Pancreas (tissue), 10 donors: ENCODE measurements at regions not wholly inside any gene's neighbourhood (a gene's known extent, or its start where the extent isn't known, plus 50 kb on each side); places are given as distances from the start of the nearest gene placed in this dataset.

ENCODE experiments used
- ATAC-seq, 4 donors: fragments of 200-7000 bp; cut with Tn5 transposase; one replicate each; pipeline versions ENCODE4 v1.8.0 to v1.9.1; 2020; ENCODE audit warnings: mild to moderate bottlenecking in 4 of 4, moderate library complexity in 4 of 4
- DNase-seq, 6 donors: peaks; one replicate each; pipeline ENCODE4 v3.0.0-alpha.2; 2020
- FAIRE-seq: peaks from 2 replicates; lab custom pipeline; 2012; peaks lifted over from hg19 to GRCh38; lab: Jason Lieb, UNC
- H3K27ac ChIP-seq, 4 donors: fragments of 200-600 bp; sonication (generic); 1 replicate in 3 of 4; 2 replicates in 1 of 4; pipeline versions ENCODE4 v1.5.0 to v1.8.0; 2020
- H3K27me3 ChIP-seq, 4 donors: fragments of 200-600 bp; one replicate each; pipeline ENCODE4 v1.8.0; 2021
- H3K36me3 ChIP-seq, 3 donors: fragments of 200-600 bp; sonication (generic) in 1 of 3; one replicate each; pipeline versions ENCODE4 v1.5.0 to v1.8.0; 2020 to 2021
- H3K4me1 ChIP-seq, 3 donors: fragments of 200-600 bp; one replicate each; pipeline ENCODE4 v1.8.0; 2021
- H3K4me3 ChIP-seq, 4 donors: fragments of 200-600 bp; sonication (generic) in 2 of 4; one replicate each; pipeline versions ENCODE4 v1.5.0 to v1.8.0; 2020 to 2021
- H3K9me3 ChIP-seq, 4 donors: fragments of 200-600 bp; one replicate each; pipeline ENCODE4 v1.8.0; 2021
- WGBS, 2 donors: extraction: QIAGEN DNeasy Blood & Tissue Kit; methylation state at CpG; one replicate each; pipeline ENCODE4 v1.1.7; 2013; 5-methylcytosine and 5-hydroxymethylcytosine counted together
- intact Hi-C, 3 donors: fragments of 100-400 bp; cut with DNase I; formaldehyde crosslinking; loops; one replicate each; pipeline versions ENCODE4 v1.11.1 to v1.14.2; 2022
- TF ChIP-seq, protein P1 (sequence below), 4 donors: fragments of 200-600 bp; sonication (generic) in 3 of 4; IDR thresholded peaks; one replicate each; pipeline versions ENCODE4 v1.5.0 to v1.8.0; 2021; ENCODE audit warnings: antibody characterized with exemption in 4 of 4
- donor health status: healthy with polysubstance abuse.
- donor health status: DM: no; HTN: no; CAD: no; lungs with moderate emphysema.
- donor health status: DM: no; HTN: no; CAD: no.
- donor health status: control.
- donor health status: control.
- donor health status: Bipolar disorder and iron deficiency.
- donor health status: DM: yes; HTN: yes; CAD: no.
- donor health status: DM: no; HTN: no; CAD: no.
- donor health status: DM: no; HTN: no; CAD: no.
- donor health status: DM: yes; HTN: yes; CAD: no.

GRCh38 chr1:244106837-244107493 is 55.9 kb downstream of the ZBTB18 start:
- Histone ChIP-seq H3K36me3 (no peaks in the 10 kb centered on the region), H3K4me3 (no peak overlapping the region), H3K27me3 (no peaks in the 10 kb centered on the region), H3K4me1 (no peaks in the 10 kb centered on the region), H3K9me3 (no peaks in the 10 kb centered on the region), H3K27ac (no peak overlapping the region)
- intact Hi-C loops, result no loop called here
- TF ChIP-seq, protein P1, sequence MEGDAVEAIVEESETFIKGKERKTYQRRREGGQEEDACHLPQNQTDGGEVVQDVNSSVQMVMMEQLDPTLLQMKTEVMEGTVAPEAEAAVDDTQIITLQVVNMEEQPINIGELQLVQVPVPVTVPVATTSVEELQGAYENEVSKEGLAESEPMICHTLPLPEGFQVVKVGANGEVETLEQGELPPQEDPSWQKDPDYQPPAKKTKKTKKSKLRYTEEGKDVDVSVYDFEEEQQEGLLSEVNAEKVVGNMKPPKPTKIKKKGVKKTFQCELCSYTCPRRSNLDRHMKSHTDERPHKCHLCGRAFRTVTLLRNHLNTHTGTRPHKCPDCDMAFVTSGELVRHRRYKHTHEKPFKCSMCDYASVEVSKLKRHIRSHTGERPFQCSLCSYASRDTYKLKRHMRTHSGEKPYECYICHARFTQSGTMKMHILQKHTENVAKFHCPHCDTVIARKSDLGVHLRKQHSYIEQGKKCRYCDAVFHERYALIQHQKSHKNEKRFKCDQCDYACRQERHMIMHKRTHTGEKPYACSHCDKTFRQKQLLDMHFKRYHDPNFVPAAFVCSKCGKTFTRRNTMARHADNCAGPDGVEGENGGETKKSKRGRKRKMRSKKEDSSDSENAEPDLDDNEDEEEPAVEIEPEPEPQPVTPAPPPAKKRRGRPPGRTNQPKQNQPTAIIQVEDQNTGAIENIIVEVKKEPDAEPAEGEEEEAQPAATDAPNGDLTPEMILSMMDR (IDR thresholded peaks at IDR 0.05), result no peak
- DNase-seq, result no peak
- 76 to 77% methylated on average over 8 of the region's 8 CpGs for WGBS, 2 donors
- no peak for FAIRE-seq
- no peak for ATAC-seq

- Histone ChIP-seq H3K4me1 (no peaks in the 10 kb centered on the region), H3K27me3 (no peaks in the 10 kb centered on the region), H3K4me3 (no peak overlapping the region), H3K9me3 (no peaks in the 10 kb centered on the region), H3K27ac (no peak overlapping the region), H3K36me3 (no peaks in the 10 kb centered on the region)
- intact Hi-C loops, result no loop called here
- FAIRE-seq (no peak), DNase-seq (no peak), ATAC-seq (no peak)
- TF ChIP-seq, protein P1 (IDR thresholded peaks at IDR 0.05), result no peak
- WGBS, 2 donors, result 81 to 86% methylated on average over 7 of the region's 7 CpGs
Observed at GRCh38 chr1:244111027-244111426, 59.9 kb downstream of the ZBTB18 start.

DNA sequence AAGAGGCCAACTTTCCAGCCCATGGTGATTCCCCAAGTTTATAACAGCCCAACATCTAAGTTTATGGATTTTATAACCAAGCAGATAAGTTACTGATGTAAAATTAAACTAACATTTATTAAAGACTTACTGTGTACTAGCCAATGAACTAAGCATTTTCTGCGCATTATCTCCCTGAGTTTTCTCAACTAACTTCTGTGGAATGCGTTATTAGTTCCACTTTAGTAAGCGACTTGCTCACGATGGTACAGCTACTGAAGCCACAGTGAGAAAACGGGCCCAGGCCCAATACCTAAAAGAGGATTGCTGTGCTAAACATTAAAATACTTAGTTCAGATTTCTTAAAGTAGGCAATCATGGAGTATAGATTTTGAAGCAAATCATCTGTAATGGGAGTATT is 61.0 kb downstream of the ZBTB18 start:
- Histone ChIP-seq H3K4me1 (no peaks in the 10 kb centered on the region), H3K27me3 (no peaks in the 10 kb centered on the region), H3K36me3 (no peaks in the 10 kb centered on the region), H3K4me3 (no peak overlapping the region), H3K9me3 (no peaks in the 10 kb centered on the region), H3K27ac (no peak overlapping the region)
- ATAC-seq, result no peak
- DNase-seq, result no peak
- intact Hi-C loops, result no loop called here
- FAIRE-seq, result no peak
- TF ChIP-seq, protein P1 (IDR thresholded peaks at IDR 0.05), result no peak
- 95 to 97% methylated on average over 5 of the region's 5 CpGs for WGBS, 2 donors

DNA sequence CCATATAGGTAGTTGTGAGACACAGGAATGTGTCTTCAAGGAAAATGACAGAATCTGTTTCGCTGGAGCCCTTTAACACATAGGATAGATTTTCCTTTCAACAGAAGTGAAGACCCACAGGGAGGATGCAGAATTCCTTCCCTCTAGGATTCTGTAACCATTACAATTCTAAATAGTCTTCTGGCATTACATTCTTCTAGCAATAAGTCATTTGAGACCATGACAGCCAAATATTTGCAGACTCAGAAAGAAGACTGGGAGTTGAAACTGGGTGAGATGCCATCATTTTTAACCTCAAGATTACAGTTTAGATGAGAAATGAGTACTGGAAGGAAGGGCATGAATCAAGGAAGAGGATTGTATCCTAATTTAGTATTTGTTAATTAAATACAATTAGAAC is 61.6 kb downstream of the ZBTB18 start:
- Histone ChIP-seq H3K4me3 (no peak overlapping the region), H3K27ac (no peak overlapping the region), H3K4me1 (no peaks in the 10 kb centered on the region), H3K36me3 (no peaks in the 10 kb centered on the region), H3K27me3 (no peaks in the 10 kb centered on the region), H3K9me3 (no peaks in the 10 kb centered on the region)
- ATAC-seq, result no peak
- TF ChIP-seq, protein P1 (IDR thresholded peaks at IDR 0.05), result no peak
- 96 to 97% methylated on average over 1 of the region's 1 CpG for WGBS, 2 donors
- no peak for FAIRE-seq
- intact Hi-C loops, result no loop called here
- DNase-seq, result no peak

- H3K9me3 ChIP-seq, result no peaks in the 10 kb centered on the region
- intact Hi-C loops, result no loop called here
- H3K36me3 ChIP-seq, result no peaks in the 10 kb centered on the region
- no peak for DNase-seq
- no peak for ATAC-seq
- no peaks in the 10 kb centered on the region for H3K27me3 ChIP-seq
- TF ChIP-seq, protein P1 (IDR thresholded peaks at IDR 0.05), result no peak
- no peak overlapping the region for H3K27ac ChIP-seq
- H3K4me1 ChIP-seq, result no peaks in the 10 kb centered on the region
- no peak for FAIRE-seq
- no peak overlapping the region for H3K4me3 ChIP-seq
- 52 to 61% methylated on average over 6 of the region's 6 CpGs for WGBS, 2 donors
Observed at GRCh38 chr1:244113532-244114320, 62.6 kb downstream of the ZBTB18 start.
